Ovary (tissue), 7 donors: ENCODE measurements at regions not wholly inside any gene's neighbourhood (a gene's known extent, or its start where the extent isn't known, plus 50 kb on each side); places are given as distances from the start of the nearest gene placed in this dataset.
"Not testable (repeated sequence)": the region's sequence is repeated elsewhere in the genome, so short reads cannot be mapped to it uniquely, and the experiment has no call there.

Source experiments
- DNase-seq, 5 donors: peaks; one replicate each; pipeline ENCODE4 v3.0.0-alpha.2; 2019 to 2020
- H3K27ac ChIP-seq, 2 donors: fragments of 200-600 bp; one replicate each; pipeline versions ENCODE4 v1.5.1 to v1.8.0; 2019 to 2022
- H3K27me3 ChIP-seq: fragments of 200-600 bp; one replicate; pipeline ENCODE4 v1.8.0; 2022
- H3K36me3 ChIP-seq: fragments of 200-600 bp; sonication (generic); one replicate; pipeline ENCODE4 v1.5.1; 2019
- H3K4me1 ChIP-seq: one replicate; pipeline ENCODE4 v1.8.1; 2013; ENCODE audit warnings: mild to moderate bottlenecking, moderate library complexity; ENCODE audit not compliant: insufficient read depth
- H3K4me3 ChIP-seq: fragments of 200-600 bp; sonication (generic); one replicate; pipeline ENCODE4 v1.5.1; 2017
- H3K9me3 ChIP-seq, 2 donors: fragments of 200-600 bp in 1 of 2; sonication (generic) in 1 of 2; one replicate each; pipeline versions ENCODE4 v1.5.1 to v1.8.1; 2013 to 2019; ENCODE audit warnings: mild to moderate bottlenecking in 1 of 2, moderate library complexity in 1 of 2
- EP300 ChIP-seq: sonication (generic); formaldehyde crosslinking; IDR thresholded peaks from one replicate; pipeline ENCODE4 v1.6.1; 2017; ENCODE audit warnings: antibody characterized with exemption
- POLR2A ChIP-seq: fragments of 450-650 bp; IDR thresholded peaks from one replicate; pipeline ENCODE4 v1.6.1; 2017; ENCODE audit warnings: antibody characterized with exemption, mild to moderate bottlenecking, moderate library complexity
- WGBS, 3 donors: extraction: QIAGEN DNeasy Blood & Tissue Kit in 1 of 3; methylation state at CpG; one replicate each; pipeline versions ENCODE4 v1.1.5 to v1.1.7; 2013 to 2017; 5-methylcytosine and 5-hydroxymethylcytosine counted together
- intact Hi-C, 4 donors: fragments of 100-400 bp; cut with DNase I; formaldehyde crosslinking; loops; one replicate each; pipeline versions ENCODE4 v1.11.0 to v1.15.1; 2022 to 2023
- TF ChIP-seq, protein P1 (sequence below), 3 donors: fragments of 450-650 bp in 2 of 3; fragments of 200-600 bp in 1 of 3; IDR thresholded peaks; one replicate each; pipeline versions ENCODE4 v1.5.1 to v1.8.0; 2016 to 2022; ENCODE audit warnings: antibody characterized with exemption in 3 of 3, mild to moderate bottlenecking in 1 of 3
- donor health status: DM: no; HTN: no; CAD: no; lungs with moderate emphysema.
- donor health status: DM: no; HTN: no; CAD: no.
- donor health status: Bipolar disorder and iron deficiency.
- donor health status: DM: no; HTN: no; CAD: no.
- donor health status: DM: yes; HTN: yes; CAD: no.

DNA sequence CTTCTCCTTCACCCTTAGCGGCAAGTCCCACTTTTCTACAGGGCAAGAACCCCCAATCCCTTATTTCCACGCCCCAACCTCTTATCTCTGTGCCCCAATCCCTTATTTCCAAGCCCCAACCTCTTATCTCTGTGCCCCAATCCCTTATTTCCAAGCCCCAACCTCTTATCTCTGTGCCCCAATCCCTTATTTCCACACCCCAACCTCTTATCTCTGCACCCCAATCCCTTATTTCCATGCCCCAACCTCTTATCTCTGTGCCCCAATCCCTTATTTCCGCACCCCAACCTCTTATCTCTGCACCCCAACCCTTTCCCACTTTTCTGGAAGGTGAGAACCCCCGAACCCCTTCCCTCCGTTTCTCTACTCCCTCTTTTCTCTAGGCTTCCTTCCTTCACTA, 116.1 kb upstream of the GJE1 start:
- H3K4me3 ChIP-seq, intact Hi-C loops, H3K36me3 ChIP-seq, H3K27me3 ChIP-seq, H3K9me3 ChIP-seq, H3K4me1 ChIP-seq, H3K27ac ChIP-seq, DNase-seq: not testable (repeated sequence)
- WGBS, 3 donors, result 78 to 86% (median 81%) methylated on average over 4 to 5 of the region's 5 CpGs

DNA sequence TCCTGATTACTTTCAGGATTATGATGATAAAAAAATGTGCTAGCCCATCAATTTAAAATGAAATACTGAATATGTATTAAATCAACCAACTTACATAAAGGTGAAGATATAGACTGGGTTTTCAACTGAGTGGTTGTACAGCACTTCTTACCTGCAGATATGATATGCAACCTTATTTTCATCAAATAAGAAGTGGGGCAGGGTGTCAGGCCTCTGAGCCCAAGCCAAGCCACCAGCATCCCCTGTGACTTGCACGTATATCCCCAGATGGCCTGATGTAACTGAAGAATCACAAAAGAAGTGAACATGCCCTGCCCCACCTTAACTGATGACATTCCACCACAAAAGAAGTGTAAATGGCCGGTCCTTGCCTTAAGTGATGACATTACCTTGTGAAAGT, 117.3 kb upstream of the GJE1 start:
- H3K36me3 ChIP-seq, H3K9me3 ChIP-seq, H3K4me1 ChIP-seq, DNase-seq, H3K4me3 ChIP-seq, H3K27ac ChIP-seq, H3K27me3 ChIP-seq, intact Hi-C loops: not testable (repeated sequence)
- WGBS, 3 donors, result 60 to 67% (median 64%) methylated on average over 2 of the region's 2 CpGs

DNA sequence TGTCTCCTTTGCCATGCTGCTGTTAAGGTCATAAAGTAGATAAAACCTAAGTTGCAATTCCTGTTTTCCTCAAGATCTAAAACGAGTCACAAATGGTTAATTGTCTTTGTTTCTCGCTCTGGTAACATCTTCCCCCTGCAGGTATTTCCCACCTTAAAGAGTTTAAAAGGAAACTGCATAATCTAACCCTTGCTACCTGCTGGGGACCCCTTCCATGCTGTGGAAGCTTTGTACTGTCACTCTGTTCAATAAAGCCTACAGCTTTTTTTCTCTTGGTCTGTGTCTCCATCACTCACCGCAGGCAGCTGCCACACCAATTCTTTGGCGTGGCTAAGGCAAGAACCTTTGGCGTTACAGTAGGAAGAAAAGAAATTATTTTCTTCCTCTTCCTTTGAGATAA, 117.7 kb upstream of the GJE1 start:
- no peaks in the 10 kb centered on the region for H3K9me3 ChIP-seq
- DNase-seq, result no peak
- H3K4me3 ChIP-seq, result no peak overlapping the region
- 26 to 27% (median 26%) methylated on average over 5 of the region's 5 CpGs for WGBS, 3 donors
- no peaks in the 10 kb centered on the region for H3K27me3 ChIP-seq
- no peak overlapping the region for H3K27ac ChIP-seq
- intact Hi-C loops, result no loop called here
- no peaks in the 10 kb centered on the region for H3K36me3 ChIP-seq
- TF ChIP-seq POLR2A, result no peak
- TF ChIP-seq, protein P1, sequence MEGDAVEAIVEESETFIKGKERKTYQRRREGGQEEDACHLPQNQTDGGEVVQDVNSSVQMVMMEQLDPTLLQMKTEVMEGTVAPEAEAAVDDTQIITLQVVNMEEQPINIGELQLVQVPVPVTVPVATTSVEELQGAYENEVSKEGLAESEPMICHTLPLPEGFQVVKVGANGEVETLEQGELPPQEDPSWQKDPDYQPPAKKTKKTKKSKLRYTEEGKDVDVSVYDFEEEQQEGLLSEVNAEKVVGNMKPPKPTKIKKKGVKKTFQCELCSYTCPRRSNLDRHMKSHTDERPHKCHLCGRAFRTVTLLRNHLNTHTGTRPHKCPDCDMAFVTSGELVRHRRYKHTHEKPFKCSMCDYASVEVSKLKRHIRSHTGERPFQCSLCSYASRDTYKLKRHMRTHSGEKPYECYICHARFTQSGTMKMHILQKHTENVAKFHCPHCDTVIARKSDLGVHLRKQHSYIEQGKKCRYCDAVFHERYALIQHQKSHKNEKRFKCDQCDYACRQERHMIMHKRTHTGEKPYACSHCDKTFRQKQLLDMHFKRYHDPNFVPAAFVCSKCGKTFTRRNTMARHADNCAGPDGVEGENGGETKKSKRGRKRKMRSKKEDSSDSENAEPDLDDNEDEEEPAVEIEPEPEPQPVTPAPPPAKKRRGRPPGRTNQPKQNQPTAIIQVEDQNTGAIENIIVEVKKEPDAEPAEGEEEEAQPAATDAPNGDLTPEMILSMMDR (IDR thresholded peaks at IDR 0.05), result no peak
- TF ChIP-seq EP300, result no peak
- no peaks in the 10 kb centered on the region for H3K4me1 ChIP-seq

DNA sequence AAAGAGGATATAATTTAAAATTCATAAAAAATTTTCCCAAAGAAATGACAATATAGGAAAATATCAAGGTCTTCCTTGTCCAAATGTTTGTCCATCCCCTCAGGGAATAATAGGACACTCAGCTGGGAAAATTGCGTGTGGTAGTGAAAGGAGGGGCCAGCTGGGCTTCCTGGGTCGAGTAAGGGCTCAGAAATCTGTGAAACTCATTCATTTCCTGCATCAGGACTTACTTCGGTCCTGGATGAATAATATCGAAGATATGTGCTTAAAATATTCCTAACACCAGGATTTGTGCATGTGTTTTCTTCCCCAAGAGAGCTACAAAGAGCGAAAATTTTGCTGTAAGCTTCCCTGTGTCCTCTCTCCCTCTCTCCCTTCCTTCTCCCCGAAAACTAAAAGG, 118.2 kb upstream of the GJE1 start:
- no peak for DNase-seq
- Histone ChIP-seq H3K27me3 (no peaks in the 10 kb centered on the region), H3K9me3 (no peaks in the 10 kb centered on the region), H3K4me1 (no peaks in the 10 kb centered on the region), H3K36me3 (no peaks in the 10 kb centered on the region), H3K27ac (no peak overlapping the region), H3K4me3 (no peak overlapping the region)
- intact Hi-C loops, result no loop called here
- TF ChIP-seq, protein P1 (IDR thresholded peaks at IDR 0.05), result no peak
- no peak for TF ChIP-seq POLR2A
- TF ChIP-seq EP300, result no peak
- 7 to 17% (median 13%) methylated on average over 6 of the region's 6 CpGs for WGBS, 3 donors

DNA sequence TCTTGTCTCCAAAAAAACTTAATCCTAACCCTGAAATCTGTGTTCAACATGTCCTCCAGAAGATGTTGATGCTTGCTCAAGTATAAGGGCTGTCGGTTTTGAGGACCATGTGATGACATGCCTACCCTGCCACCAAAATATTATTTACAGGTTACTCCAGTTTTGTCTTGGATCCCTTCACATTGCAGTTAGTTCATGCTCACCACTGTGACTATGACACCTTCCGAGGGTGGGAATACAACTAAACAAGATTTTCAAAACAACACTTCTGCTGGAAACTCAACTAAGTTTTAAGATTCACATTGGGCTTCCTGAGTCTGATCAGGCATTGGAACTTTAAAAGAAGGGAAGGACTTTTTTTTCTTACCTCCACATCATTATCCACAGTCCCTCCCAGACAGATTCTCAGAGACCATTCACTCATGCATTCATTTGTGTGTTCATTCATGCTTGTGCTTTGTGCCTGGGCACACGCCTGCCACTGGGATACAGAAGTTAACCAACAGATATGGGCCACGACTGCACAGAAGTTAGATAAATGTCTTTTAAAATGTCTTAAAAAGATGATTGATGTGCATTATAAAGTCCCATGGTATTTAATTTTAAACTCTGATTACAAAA, 118.7 kb upstream of the GJE1 start:
- Histone ChIP-seq H3K4me1 (no peaks in the 10 kb centered on the region), H3K36me3 (no peaks in the 10 kb centered on the region), H3K9me3 (no peaks in the 10 kb centered on the region), H3K4me3 (no peak overlapping the region), H3K27ac (no peak overlapping the region), H3K27me3 (no peaks in the 10 kb centered on the region)
- WGBS, 3 donors, result 62 to 75% (median 65%) methylated on average over 4 of the region's 4 CpGs
- intact Hi-C loops, result no loop called here
- no peak for DNase-seq
- TF ChIP-seq, protein P1 (IDR thresholded peaks at IDR 0.05), result no peak
- TF ChIP-seq POLR2A (no peak), EP300 (no peak)

DNA sequence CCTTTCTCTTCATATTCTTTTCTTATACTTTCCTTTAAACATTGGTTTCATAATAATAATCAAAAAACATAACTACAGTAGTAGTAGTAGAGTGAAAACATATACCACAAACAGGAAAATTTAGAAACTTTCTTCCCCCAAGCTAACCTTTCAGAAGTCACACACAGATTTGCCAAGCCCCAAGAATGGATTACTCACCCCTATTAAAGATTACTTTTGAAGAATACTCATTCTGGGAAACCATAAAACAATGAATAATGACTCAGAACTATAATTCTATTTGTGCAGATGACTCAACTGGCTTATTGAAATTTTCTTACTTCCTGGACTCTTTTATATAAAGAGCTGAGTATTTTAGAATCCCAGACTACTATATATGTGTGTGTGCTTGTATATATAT, 119.4 kb upstream of the GJE1 start:
- no peak for DNase-seq
- Histone ChIP-seq H3K27ac (no peak overlapping the region), H3K4me1 (no peaks in the 10 kb centered on the region), H3K36me3 (no peaks in the 10 kb centered on the region), H3K27me3 (no peaks in the 10 kb centered on the region), H3K9me3 (no peaks in the 10 kb centered on the region), H3K4me3 (no peak overlapping the region)
- TF ChIP-seq POLR2A, result no peak
- no peak for TF ChIP-seq EP300
- TF ChIP-seq, protein P1 (IDR thresholded peaks at IDR 0.05), result no peak
- intact Hi-C loops, result no loop called here
